ENCODE measurements at regions not wholly inside any gene's neighbourhood (a gene's known extent, or its start where the extent isn't known, plus 50 kb on each side); places are given as distances from the start of the nearest gene placed in this dataset.

GRCh38 chr7:109898-110556 lies 82.3 kb upstream of the FAM20C start:
- no peak for DNase-seq
- POLR2A ChIA-PET = interaction anchor here (0.6 kb wide), 1 partner anchor 15 kb away, joined by 3 read pairs; no protein-coding TSS in a partner anchor
- no peak overlapping the region for H3K27ac ChIP-seq (ENCODE audit: insufficient read depth in 1 of 2, low read depth in 1 of 2, low read length in 2 of 2, poor library complexity in 1 of 2, severe bottlenecking in 2 of 2)
- H3K4me3 ChIP-seq (ENCODE audit: control insufficient read depth in 1 of 7, extremely low read depth in 1 of 7, insufficient read depth in 4 of 7, low read depth in 2 of 7, low read length in 6 of 7) = no peak overlapping the region
- no peaks in the 10 kb centered on the region for H3K27me3 ChIP-seq (replicated peaks in 2 of 5; ENCODE audit: control insufficient read depth in 4 of 5, insufficient read depth in 5 of 5, low read length in 4 of 5)
- peaks cover under 1 to 12% (median 8%) of the 10 kb centered on the region in 4 experiments for H3K4me1 ChIP-seq (ENCODE audit: control extremely low read depth in 1 of 4, control insufficient read depth in 4 of 4, insufficient read depth in 4 of 4, low read length in 3 of 4)
- WGBS (ENCODE audit: insufficient coverage) = 94% methylated on average over 20 of the region's 21 CpGs
- H3K36me3 ChIP-seq (ENCODE audit: control insufficient read depth in 4 of 4, insufficient read depth in 4 of 4, low read length in 3 of 4) = no peaks in the 10 kb centered on the region
- CTCF ChIA-PET = interaction anchor here (1.8 kb wide), 1 partner anchor 13 kb away, joined by 4 read pairs; no protein-coding TSS in a partner anchor
- peaks cover 0 to 11% (median 2%) of the 10 kb centered on the region in 5 experiments for H3K9me3 ChIP-seq (ENCODE audit: control extremely low read depth in 1 of 5, control insufficient read depth in 4 of 5, insufficient read depth in 2 of 5, low read depth in 1 of 5, low read length in 4 of 5)

GRCh38 chr7:110557-111232 lies 81.7 kb upstream of the FAM20C start:
- Histone ChIP-seq H3K36me3 (ENCODE audit: control insufficient read depth in 4 of 4, insufficient read depth in 4 of 4, low read length in 3 of 4) (no peaks in the 10 kb centered on the region), H3K4me3 (ENCODE audit: control insufficient read depth in 1 of 7, extremely low read depth in 1 of 7, insufficient read depth in 4 of 7, low read depth in 2 of 7, low read length in 6 of 7) (no peak overlapping the region), H3K27ac (ENCODE audit: insufficient read depth in 1 of 2, low read depth in 1 of 2, low read length in 2 of 2, poor library complexity in 1 of 2, severe bottlenecking in 2 of 2) (no peak overlapping the region), H3K9me3 (ENCODE audit: control extremely low read depth in 1 of 5, control insufficient read depth in 4 of 5, insufficient read depth in 2 of 5, low read depth in 1 of 5, low read length in 4 of 5) (peaks cover 0 to 11% (median 2%) of the 10 kb centered on the region in 5 experiments), H3K4me1 (ENCODE audit: control extremely low read depth in 1 of 4, control insufficient read depth in 4 of 4, insufficient read depth in 4 of 4, low read length in 3 of 4) (peaks cover 6 to 15% (median 13%) of the 10 kb centered on the region in 4 experiments), H3K27me3 (replicated peaks in 2 of 5; ENCODE audit: control insufficient read depth in 4 of 5, insufficient read depth in 5 of 5, low read length in 4 of 5) (no peaks in the 10 kb centered on the region)
- CTCF ChIA-PET = interaction anchor here (1.8 kb wide), 1 partner anchor 14 kb away, joined by 4 read pairs; no protein-coding TSS in a partner anchor
- 93% methylated on average over 9 of the region's 11 CpGs for WGBS (ENCODE audit: insufficient coverage)
- POLR2A ChIA-PET = interaction anchor here (0.6 kb wide), 1 partner anchor 14 kb away, joined by 3 read pairs; no protein-coding TSS in a partner anchor
- no peak for DNase-seq

- H3K27ac ChIP-seq (ENCODE audit: insufficient read depth in 1 of 2, low read depth in 1 of 2, low read length in 2 of 2, poor library complexity in 1 of 2, severe bottlenecking in 2 of 2) = no peak overlapping the region
- ChIA-PET CTCF (interaction anchor here (1.8 kb wide), 1 partner anchor 14 kb away, joined by 4 read pairs; no protein-coding TSS in a partner anchor), POLR2A (no interaction called here)
- no peak for DNase-seq
- no CpG with 5 or more reads among the region's 1 CpG for WGBS (ENCODE audit: insufficient coverage)
- H3K27me3 ChIP-seq (replicated peaks in 2 of 5; ENCODE audit: control insufficient read depth in 4 of 5, insufficient read depth in 5 of 5, low read length in 4 of 5) = no peaks in the 10 kb centered on the region
- peaks cover 0 to 11% (median 2%) of the 10 kb centered on the region in 5 experiments for H3K9me3 ChIP-seq (ENCODE audit: control extremely low read depth in 1 of 5, control insufficient read depth in 4 of 5, insufficient read depth in 2 of 5, low read depth in 1 of 5, low read length in 4 of 5)
- H3K4me1 ChIP-seq (ENCODE audit: control extremely low read depth in 1 of 4, control insufficient read depth in 4 of 4, insufficient read depth in 4 of 4, low read length in 3 of 4) = peaks cover 11 to 21% (median 14%) of the 10 kb centered on the region in 4 experiments
- H3K36me3 ChIP-seq (ENCODE audit: control insufficient read depth in 4 of 4, insufficient read depth in 4 of 4, low read length in 3 of 4) = no peaks in the 10 kb centered on the region
- H3K4me3 ChIP-seq (ENCODE audit: control insufficient read depth in 1 of 7, extremely low read depth in 1 of 7, insufficient read depth in 4 of 7, low read depth in 2 of 7, low read length in 6 of 7) = no peak overlapping the region
Observed at GRCh38 chr7:111591-111990, 80.8 kb upstream of the FAM20C start.

- Histone ChIP-seq H3K27ac (ENCODE audit: insufficient read depth in 1 of 2, low read depth in 1 of 2, low read length in 2 of 2, poor library complexity in 1 of 2, severe bottlenecking in 2 of 2) (no peak overlapping the region), H3K4me3 (ENCODE audit: control insufficient read depth in 1 of 7, extremely low read depth in 1 of 7, insufficient read depth in 4 of 7, low read depth in 2 of 7, low read length in 6 of 7) (no peak overlapping the region), H3K27me3 (replicated peaks in 2 of 5; ENCODE audit: control insufficient read depth in 4 of 5, insufficient read depth in 5 of 5, low read length in 4 of 5) (no peaks in the 10 kb centered on the region), H3K36me3 (ENCODE audit: control insufficient read depth in 4 of 4, insufficient read depth in 4 of 4, low read length in 3 of 4) (no peaks in the 10 kb centered on the region), H3K4me1 (ENCODE audit: control extremely low read depth in 1 of 4, control insufficient read depth in 4 of 4, insufficient read depth in 4 of 4, low read length in 3 of 4) (peaks cover 11 to 21% (median 14%) of the 10 kb centered on the region in 4 experiments), H3K9me3 (ENCODE audit: control extremely low read depth in 1 of 5, control insufficient read depth in 4 of 5, insufficient read depth in 2 of 5, low read depth in 1 of 5, low read length in 4 of 5) (peaks cover 0 to 11% (median 2%) of the 10 kb centered on the region in 5 experiments)
- peak in 2 of 3 donors; percentile 62 to 77 for DNase-seq
- POLR2A ChIA-PET = no interaction called here
- CTCF ChIA-PET = no interaction called here
- 94% methylated on average over 2 of the region's 5 CpGs for WGBS (ENCODE audit: insufficient coverage)
Observed at GRCh38 chr7:112881-113280, 79.5 kb upstream of the FAM20C start.

- CTCF ChIA-PET = no interaction called here
- peaks cover 13 to 41% (median 26%) of the 10 kb centered on the region in 4 experiments for H3K4me1 ChIP-seq (ENCODE audit: control extremely low read depth in 1 of 4, control insufficient read depth in 4 of 4, insufficient read depth in 4 of 4, low read length in 3 of 4)
- no peaks in the 10 kb centered on the region for H3K27me3 ChIP-seq (replicated peaks in 2 of 5; ENCODE audit: control insufficient read depth in 4 of 5, insufficient read depth in 5 of 5, low read length in 4 of 5)
- peak in 2 of 3 donors; percentile 31 to 78 for DNase-seq
- H3K4me3 ChIP-seq (ENCODE audit: control insufficient read depth in 1 of 7, extremely low read depth in 1 of 7, insufficient read depth in 4 of 7, low read depth in 2 of 7, low read length in 6 of 7) = no peak overlapping the region
- POLR2A ChIA-PET = no interaction called here
- H3K27ac ChIP-seq (ENCODE audit: insufficient read depth in 1 of 2, low read depth in 1 of 2, low read length in 2 of 2, poor library complexity in 1 of 2, severe bottlenecking in 2 of 2) = no peak overlapping the region
- H3K9me3 ChIP-seq (ENCODE audit: control extremely low read depth in 1 of 5, control insufficient read depth in 4 of 5, insufficient read depth in 2 of 5, low read depth in 1 of 5, low read length in 4 of 5) = peaks cover 0 to 11% (median 2%) of the 10 kb centered on the region in 5 experiments
- 72% methylated on average over 7 of the region's 12 CpGs for WGBS (ENCODE audit: insufficient coverage)
- no peaks in the 10 kb centered on the region for H3K36me3 ChIP-seq (ENCODE audit: control insufficient read depth in 4 of 4, insufficient read depth in 4 of 4, low read length in 3 of 4)
Observed at GRCh38 chr7:115274-115911, 77.0 kb upstream of the FAM20C start.

GRCh38 chr7:116188-116981 lies 76.0 kb upstream of the FAM20C start:
- H3K27me3 ChIP-seq (replicated peaks in 2 of 5; ENCODE audit: control insufficient read depth in 4 of 5, insufficient read depth in 5 of 5, low read length in 4 of 5) = no peaks in the 10 kb centered on the region
- POLR2A ChIA-PET = no interaction called here
- H3K4me1 ChIP-seq (ENCODE audit: control extremely low read depth in 1 of 4, control insufficient read depth in 4 of 4, insufficient read depth in 4 of 4, low read length in 3 of 4) = peaks cover 13 to 41% (median 26%) of the 10 kb centered on the region in 4 experiments
- no peak for DNase-seq
- no peak overlapping the region for H3K4me3 ChIP-seq (ENCODE audit: control insufficient read depth in 1 of 7, extremely low read depth in 1 of 7, insufficient read depth in 4 of 7, low read depth in 2 of 7, low read length in 6 of 7)
- WGBS (ENCODE audit: insufficient coverage) = 98% methylated on average over 18 of the region's 19 CpGs
- H3K27ac ChIP-seq (ENCODE audit: insufficient read depth in 1 of 2, low read depth in 1 of 2, low read length in 2 of 2, poor library complexity in 1 of 2, severe bottlenecking in 2 of 2) = no peak overlapping the region
- H3K36me3 ChIP-seq (ENCODE audit: control insufficient read depth in 4 of 4, insufficient read depth in 4 of 4, low read length in 3 of 4) = no peaks in the 10 kb centered on the region
- H3K9me3 ChIP-seq (ENCODE audit: control extremely low read depth in 1 of 5, control insufficient read depth in 4 of 5, insufficient read depth in 2 of 5, low read depth in 1 of 5, low read length in 4 of 5) = peaks cover 0 to 7% (median 2%) of the 10 kb centered on the region in 5 experiments
- CTCF ChIA-PET = no interaction called here
